RWPE2 (cell line): ENCODE measurements at regions not wholly inside any gene's neighbourhood (a gene's known extent, or its start where the extent isn't known, plus 50 kb on each side); places are given as distances from the start of the nearest gene placed in this dataset.

Experiments used
- ATAC-seq: fragments of 200-7000 bp; cut with Tn5 transposase; 3 replicates; pipeline ENCODE4 v1.9.1; 2021; ENCODE audit warnings: low read depth
- DNase-seq: peaks from one replicate; pipeline ENCODE4 v3.0.0-alpha.2; 2020; ENCODE audit warnings: low spot score
- H3K27ac ChIP-seq: fragments of 450-650 bp; 2 replicates; pipeline ENCODE4 v1.5.1; 2017; ENCODE audit warnings: mild to moderate bottlenecking; ENCODE audit not compliant: poor library complexity, severe bottlenecking
- H3K27me3 ChIP-seq: fragments of 250-450 bp; sonication (Bioruptor Pico); 2 replicates; pipeline ENCODE4 v1.5.1; 2021; ENCODE audit warnings: mild to moderate bottlenecking, moderate library complexity; ENCODE audit not compliant: insufficient read depth, poor library complexity, severe bottlenecking
- H3K36me3 ChIP-seq: fragments of 250-450 bp; sonication (Bioruptor Pico); 2 replicates; pipeline ENCODE4 v1.5.1; 2020; ENCODE audit warnings: low read depth, mild to moderate bottlenecking, moderate library complexity
- H3K4me1 ChIP-seq: fragments of 250-450 bp; sonication (Bioruptor Pico); 2 replicates; pipeline ENCODE4 v1.5.1; 2021; ENCODE audit warnings: mild to moderate bottlenecking, moderate library complexity; ENCODE audit not compliant: insufficient read depth, poor library complexity, severe bottlenecking
- H3K4me3 ChIP-seq: fragments of 250-450 bp; sonication (Bioruptor Pico); 2 replicates; pipeline ENCODE4 v1.5.1; 2021; ENCODE audit warnings: mild to moderate bottlenecking, moderate library complexity; ENCODE audit not compliant: severe bottlenecking
- H3K9me3 ChIP-seq: fragments of 250-450 bp; sonication (Bioruptor Pico); 2 replicates; pipeline ENCODE4 v1.5.1; 2021; ENCODE audit warnings: mild to moderate bottlenecking, moderate library complexity; ENCODE audit not compliant: severe bottlenecking
- TF ChIP-seq, protein P1 (sequence below): fragments of 450-650 bp; IDR thresholded peaks from one replicate; pipeline ENCODE4 v1.5.1; 2017; ENCODE audit warnings: mild to moderate bottlenecking, moderate library complexity; ENCODE audit not compliant: poor library complexity, severe bottlenecking

DNA sequence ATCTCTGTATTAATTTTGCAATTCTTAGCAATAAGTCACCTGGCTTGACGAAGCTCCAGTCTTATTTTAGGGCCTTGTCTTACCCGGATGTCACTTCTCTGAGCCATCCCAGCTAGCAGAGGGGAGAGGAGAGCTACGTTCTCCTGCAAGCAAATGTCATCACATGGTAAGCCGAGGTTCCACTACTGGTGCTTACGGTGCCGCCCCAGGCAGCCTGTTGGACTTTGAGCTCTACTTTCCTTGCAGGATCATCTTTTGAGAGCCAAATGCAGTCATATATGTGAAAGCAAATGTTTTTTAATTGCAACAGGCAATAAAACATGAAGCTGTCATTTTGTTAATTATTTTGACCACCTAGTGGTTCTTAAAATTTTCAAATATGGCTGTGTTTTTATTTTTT lies 140.9 kb downstream of the FAM43A start:
- H3K27me3 ChIP-seq = no peaks in the 10 kb centered on the region
- DNase-seq = no peak
- TF ChIP-seq, protein P1, sequence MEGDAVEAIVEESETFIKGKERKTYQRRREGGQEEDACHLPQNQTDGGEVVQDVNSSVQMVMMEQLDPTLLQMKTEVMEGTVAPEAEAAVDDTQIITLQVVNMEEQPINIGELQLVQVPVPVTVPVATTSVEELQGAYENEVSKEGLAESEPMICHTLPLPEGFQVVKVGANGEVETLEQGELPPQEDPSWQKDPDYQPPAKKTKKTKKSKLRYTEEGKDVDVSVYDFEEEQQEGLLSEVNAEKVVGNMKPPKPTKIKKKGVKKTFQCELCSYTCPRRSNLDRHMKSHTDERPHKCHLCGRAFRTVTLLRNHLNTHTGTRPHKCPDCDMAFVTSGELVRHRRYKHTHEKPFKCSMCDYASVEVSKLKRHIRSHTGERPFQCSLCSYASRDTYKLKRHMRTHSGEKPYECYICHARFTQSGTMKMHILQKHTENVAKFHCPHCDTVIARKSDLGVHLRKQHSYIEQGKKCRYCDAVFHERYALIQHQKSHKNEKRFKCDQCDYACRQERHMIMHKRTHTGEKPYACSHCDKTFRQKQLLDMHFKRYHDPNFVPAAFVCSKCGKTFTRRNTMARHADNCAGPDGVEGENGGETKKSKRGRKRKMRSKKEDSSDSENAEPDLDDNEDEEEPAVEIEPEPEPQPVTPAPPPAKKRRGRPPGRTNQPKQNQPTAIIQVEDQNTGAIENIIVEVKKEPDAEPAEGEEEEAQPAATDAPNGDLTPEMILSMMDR = no peak
- no peak overlapping the region for H3K4me3 ChIP-seq
- H3K4me1 ChIP-seq = no peaks in the 10 kb centered on the region
- no peak overlapping the region for H3K27ac ChIP-seq
- H3K9me3 ChIP-seq = no peaks in the 10 kb centered on the region
- ATAC-seq = no peak
- no peaks in the 10 kb centered on the region for H3K36me3 ChIP-seq

- DNase-seq = no peak
- ATAC-seq = no peak
- Histone ChIP-seq H3K27ac (no peak overlapping the region), H3K4me3 (no peak overlapping the region), H3K9me3 (no peaks in the 10 kb centered on the region), H3K4me1 (no peaks in the 10 kb centered on the region), H3K27me3 (no peaks in the 10 kb centered on the region), H3K36me3 (no peaks in the 10 kb centered on the region)
- TF ChIP-seq, protein P1 = no peak
Observed at GRCh38 chr3:194827486-194827885, 141.8 kb downstream of the FAM43A start.

DNA sequence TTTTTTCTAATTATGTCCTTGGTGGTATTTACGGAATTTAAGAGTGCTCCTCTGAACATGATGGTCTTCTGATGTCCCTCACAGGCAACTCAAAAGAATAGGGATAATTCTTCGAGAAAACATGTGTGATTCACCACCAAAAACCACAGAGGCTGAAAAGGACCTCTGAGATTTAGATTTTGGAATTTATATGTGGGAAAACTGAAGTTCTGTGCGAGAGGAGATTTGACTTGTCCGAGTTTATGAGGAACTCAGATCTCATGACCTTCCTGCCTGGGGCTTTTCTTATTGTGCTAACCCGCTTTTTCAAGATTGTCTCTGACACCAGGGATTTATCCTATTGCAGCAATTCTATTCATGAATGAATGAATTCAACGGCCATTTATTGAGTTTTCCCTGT lies 142.4 kb downstream of the FAM43A start:
- Histone ChIP-seq H3K27me3 (no peaks in the 10 kb centered on the region), H3K36me3 (no peaks in the 10 kb centered on the region), H3K9me3 (no peaks in the 10 kb centered on the region), H3K4me3 (no peak overlapping the region), H3K4me1 (no peaks in the 10 kb centered on the region), H3K27ac (no peak overlapping the region)
- ATAC-seq (no peak), DNase-seq (no peak)
- TF ChIP-seq, protein P1 = no peak

DNA sequence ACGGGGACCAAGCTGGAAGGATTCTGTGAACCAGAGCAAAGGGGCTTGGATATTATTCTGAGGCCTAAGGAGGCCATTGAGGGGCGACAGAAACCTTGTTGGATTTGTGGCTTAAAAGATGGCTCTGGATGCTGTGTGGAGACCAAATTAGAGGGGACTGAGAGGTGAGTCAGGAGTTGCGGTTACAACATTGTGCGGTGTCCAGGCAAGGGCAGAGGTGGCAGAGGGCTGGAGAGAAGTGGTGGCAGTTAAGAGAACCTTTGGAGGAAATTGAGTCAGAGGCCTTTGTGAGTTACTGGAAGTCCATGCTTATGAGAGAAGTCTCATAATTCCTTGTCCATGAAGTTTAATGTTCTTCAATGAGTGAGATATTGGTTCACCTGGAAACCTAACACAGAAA lies 143.2 kb downstream of the FAM43A start:
- H3K4me1 ChIP-seq = no peaks in the 10 kb centered on the region
- no peaks in the 10 kb centered on the region for H3K9me3 ChIP-seq
- TF ChIP-seq, protein P1 = no peak
- no peaks in the 10 kb centered on the region for H3K27me3 ChIP-seq
- H3K36me3 ChIP-seq = no peaks in the 10 kb centered on the region
- DNase-seq (no peak), ATAC-seq (no peak)
- H3K27ac ChIP-seq = no peak overlapping the region
- H3K4me3 ChIP-seq = no peak overlapping the region

DNA sequence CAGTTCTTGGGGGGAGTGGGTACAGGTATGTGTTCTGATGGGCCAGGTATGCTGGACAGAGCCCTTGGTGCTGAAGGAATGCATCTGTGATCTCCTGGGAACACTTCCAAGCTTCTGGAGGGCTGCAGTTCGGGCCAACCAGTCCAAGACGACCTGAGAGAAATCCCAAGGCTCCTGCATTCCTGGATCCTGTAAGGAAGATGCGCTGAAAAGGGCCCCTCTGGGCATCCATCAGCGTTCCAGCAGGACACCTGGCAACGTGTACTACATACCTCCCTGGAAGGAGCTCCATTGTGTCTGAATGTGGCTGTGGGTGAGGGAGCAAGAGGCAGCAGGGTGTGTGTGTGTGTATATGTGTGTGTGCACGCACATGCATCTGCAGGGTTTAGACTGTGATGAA lies 144.7 kb downstream of the FAM43A start:
- H3K4me3 ChIP-seq = no peak overlapping the region
- no peaks in the 10 kb centered on the region for H3K9me3 ChIP-seq
- no peaks in the 10 kb centered on the region for H3K4me1 ChIP-seq
- H3K27me3 ChIP-seq = no peaks in the 10 kb centered on the region
- no peaks in the 10 kb centered on the region for H3K36me3 ChIP-seq
- H3K27ac ChIP-seq = no peak overlapping the region
- no peak for DNase-seq
- ATAC-seq = no peak
- TF ChIP-seq, protein P1 = no peak
